HG02973 (cell line): ENCODE measurements at regions not wholly inside any gene's neighbourhood (a gene's known extent, or its start where the extent isn't known, plus 50 kb on each side); places are given as distances from the start of the nearest gene placed in this dataset.
A peak's percentile ranks its signal among the peaks of the same experiment; 100 is the strongest.

Source experiments
- ATAC-seq: cut with Tn5 transposase; IDR thresholded peaks from one replicate; pipeline ENCODE4 v1.9.1; 2021; ENCODE audit warnings: moderate library complexity; ENCODE audit not compliant: unreplicated experiment

DNA sequence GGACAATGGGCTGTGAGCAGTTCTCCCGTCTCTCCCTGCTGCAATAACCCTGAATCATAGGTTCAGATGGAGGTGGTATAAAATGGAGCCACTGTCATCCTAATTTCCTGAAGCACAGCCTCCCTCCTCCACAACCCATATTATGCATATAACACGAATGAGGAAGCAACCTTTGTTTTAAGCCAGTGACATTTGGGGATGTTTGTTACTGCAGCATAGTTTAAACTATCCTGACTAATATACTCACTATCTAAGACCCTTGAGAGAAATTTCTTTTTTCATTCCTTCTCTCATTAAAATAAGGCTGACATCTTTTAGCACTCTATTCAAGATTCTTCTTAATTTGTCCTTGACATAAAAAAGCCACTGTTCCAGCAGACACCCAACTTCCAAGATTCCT, 413.4 kb downstream of the SOX9 start:
- no peak for ATAC-seq

DNA sequence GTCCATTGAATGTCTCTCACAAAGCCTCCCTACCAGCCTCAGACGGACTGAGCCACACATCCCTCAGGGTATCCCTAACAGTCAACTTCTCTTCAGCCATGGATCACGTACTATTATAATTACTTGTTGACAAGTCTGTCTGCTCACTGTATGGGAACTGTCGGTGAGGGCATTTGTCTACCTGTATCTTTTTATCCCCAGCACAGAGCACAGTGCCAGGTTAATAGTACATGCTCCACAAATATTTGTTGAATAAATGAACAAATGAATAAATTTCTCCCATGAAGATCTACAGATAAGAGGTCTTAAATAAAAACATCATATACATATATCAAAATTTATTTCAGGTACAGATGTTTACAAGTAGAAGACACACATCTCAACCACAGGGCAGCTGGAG, 414.0 kb downstream of the SOX9 start:
- no peak for ATAC-seq

DNA sequence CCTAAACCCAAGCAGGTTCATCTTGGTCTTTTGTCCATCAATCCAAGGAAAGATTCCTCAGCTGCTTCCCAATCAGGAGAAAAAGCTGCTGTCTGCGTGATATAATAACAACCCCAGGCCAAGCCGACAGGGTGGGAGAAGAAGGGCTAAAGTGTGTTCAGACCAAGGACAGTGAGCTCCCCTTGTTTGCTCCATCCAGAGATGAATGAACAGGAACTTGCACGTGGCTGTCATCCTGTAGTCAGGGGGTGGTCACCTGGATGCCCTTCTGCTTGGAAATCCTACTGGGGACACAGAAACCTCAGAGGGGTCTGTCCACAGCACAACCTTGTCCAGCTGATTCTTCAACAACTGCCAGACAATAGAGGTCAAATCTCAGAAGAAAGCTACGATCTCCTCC, 414.5 kb downstream of the SOX9 start:
- ATAC-seq: no peak

- no peak for ATAC-seq
Observed at GRCh38 chr17:72535779-72536178, 415.0 kb downstream of the SOX9 start.

DNA sequence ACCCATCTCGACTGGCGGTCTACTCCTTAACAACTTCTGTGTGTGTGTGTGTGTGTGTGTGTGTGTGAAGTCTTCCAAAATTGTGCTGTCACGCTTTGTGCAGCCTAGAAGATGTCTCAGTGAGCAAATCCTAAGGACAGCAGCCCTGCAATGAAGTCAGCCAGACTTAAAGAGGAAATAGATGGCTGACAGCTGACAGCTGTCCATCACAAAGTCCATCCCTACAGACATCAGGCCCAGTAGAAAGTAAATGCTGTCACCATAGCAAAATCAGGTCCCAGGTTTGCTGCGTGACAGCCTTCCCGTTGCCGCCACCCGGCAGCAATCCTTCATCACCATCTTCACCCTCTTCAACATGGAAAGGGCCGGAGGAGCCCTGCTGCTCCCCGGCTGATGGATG, 416.0 kb downstream of the SOX9 start:
- ATAC-seq: no peak

- ATAC-seq: no peak
Observed at GRCh38 chr17:72538443-72538842, 417.6 kb downstream of the SOX9 start.

DNA sequence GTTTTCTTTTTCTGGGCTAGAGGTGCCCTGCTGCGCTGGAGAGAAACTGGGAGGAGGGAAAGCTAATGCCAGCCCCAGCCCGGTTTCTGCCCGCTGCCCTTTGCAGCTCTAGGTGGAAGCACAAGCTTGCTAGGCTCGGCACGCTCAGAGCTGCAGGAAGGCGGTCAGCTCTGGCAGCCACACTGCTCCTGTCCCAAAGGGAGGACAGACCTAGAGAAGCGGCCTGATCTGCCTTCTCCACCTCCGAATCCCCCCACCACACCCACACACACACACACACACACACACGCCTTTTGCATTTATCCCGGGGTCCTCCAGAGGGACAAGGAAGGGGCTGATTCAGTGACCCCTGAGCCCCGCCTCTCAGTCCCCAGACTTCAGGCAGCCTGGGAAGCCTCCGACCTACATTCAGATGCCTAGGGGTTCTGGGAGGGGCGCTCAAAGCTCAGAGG, 418.1 kb downstream of the SOX9 start:
- no peak for ATAC-seq

DNA sequence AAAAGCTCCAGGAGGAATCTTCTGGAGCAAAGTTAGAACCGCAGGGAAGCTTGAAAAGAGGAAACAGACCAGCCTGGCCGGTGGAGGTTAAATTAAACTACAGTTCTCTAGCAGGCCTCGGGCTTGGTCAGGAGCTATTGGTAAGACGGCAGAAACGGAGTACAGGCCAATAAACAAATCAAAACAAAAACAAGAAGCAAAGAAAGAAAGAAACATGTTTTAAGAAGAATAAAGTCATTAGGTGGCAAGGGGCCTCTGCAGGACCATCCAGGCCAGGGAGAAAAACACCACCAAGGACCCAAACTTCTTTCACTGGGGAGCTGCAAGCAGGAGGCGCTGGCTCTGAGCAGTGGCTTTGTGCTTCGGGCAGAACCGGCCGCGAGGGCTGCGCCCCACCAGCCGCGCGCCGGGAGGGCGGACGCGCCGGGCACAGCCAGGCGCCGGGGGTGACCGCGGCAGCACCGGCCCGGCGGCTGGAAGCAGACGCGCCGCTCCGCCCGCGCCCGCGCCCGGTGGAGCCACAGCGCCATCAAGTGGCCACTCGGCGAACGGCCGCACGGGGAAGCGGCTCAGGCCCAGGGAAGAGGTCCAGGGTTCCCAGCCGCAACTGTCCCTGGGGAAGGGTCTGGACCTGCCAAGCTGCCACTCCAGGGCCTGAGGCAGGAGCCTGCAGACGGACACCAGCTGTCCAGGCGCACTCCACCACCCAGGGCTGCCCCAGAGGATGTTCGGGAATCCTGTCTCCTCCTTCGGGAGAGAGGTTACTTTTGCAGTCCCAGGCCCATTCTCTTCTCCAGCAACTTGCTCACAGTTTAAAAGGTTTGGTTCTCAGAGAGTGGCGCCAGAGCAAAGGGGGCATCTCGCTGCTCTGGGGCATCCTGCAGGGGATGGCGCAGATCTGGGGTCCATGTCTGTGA, 419.4 kb downstream of the SOX9 start:
- peak; percentile 80 for ATAC-seq

GRCh38 chr17:72542317-72542716, 421.5 kb downstream of the SOX9 start:
- ATAC-seq: no peak

- ATAC-seq: no peak
Observed at GRCh38 chr17:72545766-72546165, 424.9 kb downstream of the SOX9 start.

DNA sequence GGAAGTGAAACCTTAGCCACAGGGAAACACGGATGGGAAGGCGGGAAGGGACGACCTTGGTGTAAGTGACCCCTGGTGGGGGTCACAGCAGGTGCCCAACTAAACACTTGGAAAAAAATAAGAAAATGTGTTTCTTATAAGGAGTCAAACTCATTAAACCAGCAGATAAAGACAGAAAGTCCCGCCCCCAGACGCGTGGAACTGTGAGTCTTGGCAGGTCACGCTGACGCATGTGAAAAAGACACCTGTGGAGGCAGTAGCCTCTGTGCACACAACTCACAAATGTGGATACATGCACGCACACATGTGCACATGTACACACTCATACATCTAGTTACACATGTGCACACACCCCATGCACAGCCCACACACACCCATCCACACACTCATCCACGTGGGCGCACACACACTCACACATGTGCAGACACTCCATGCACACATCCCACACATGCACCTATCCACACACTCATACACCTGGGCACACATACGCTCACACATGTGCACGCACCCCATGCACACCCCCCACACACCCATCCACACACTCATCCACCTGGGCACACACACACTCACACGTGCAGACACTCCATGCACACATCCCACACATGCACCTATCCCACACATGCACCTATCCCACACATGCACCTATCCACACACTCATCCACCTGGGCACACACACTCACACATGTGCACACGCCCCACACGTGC, 432.4 kb downstream of the SOX9 start:
- ATAC-seq: no peak

GRCh38 chr17:72554508-72554907, 433.7 kb downstream of the SOX9 start:
- ATAC-seq: no peak

DNA sequence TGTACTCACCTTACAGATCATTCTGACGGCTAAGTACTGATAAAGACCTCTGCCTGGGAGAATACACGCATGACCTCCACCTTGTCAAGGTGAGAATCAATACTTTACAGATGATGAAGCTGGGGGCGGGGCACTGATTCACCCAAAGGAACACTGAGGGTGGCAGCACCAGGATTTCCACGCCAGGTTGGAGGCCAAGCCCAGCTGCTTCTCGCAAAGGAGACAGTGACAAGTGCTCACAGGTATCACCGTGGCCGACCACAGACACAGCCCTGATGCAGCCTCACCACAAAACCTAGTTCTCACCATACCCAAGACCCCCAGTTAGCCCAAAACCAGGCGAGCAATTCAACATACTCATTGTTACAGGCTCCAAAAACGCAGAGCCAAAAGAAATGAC, 434.2 kb downstream of the SOX9 start:
- ATAC-seq: no peak

GRCh38 chr17:72556944-72557826, 436.4 kb downstream of the SOX9 start:
- ATAC-seq: no peak

- ATAC-seq: no peak
Observed at GRCh38 chr17:72558971-72559476, 438.2 kb downstream of the SOX9 start.

GRCh38 chr17:72560303-72561247, 439.8 kb downstream of the SOX9 start:
- ATAC-seq: peak; percentile 62

DNA sequence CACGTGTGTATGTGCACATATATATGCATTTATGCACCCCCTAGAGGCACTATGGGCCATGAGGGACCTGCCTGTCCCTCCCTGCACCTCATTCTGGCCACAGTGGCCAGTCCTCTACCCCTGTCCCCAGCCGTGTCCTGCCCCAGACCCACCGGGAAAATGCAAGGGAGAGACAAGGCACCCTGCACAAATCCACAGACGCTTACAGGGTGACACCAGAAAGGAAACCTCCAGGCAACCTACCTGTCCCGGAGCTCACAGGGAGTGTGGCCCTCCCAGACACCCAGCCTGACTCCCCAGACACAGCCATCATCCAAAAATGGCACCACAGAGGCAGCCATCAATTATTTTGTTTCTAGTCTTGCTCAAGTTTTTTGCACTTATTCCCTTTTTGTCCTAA, 440.4 kb downstream of the SOX9 start:
- no peak for ATAC-seq

- ATAC-seq: no peak
Observed at GRCh38 chr17:72561680-72562079, 440.9 kb downstream of the SOX9 start.

DNA sequence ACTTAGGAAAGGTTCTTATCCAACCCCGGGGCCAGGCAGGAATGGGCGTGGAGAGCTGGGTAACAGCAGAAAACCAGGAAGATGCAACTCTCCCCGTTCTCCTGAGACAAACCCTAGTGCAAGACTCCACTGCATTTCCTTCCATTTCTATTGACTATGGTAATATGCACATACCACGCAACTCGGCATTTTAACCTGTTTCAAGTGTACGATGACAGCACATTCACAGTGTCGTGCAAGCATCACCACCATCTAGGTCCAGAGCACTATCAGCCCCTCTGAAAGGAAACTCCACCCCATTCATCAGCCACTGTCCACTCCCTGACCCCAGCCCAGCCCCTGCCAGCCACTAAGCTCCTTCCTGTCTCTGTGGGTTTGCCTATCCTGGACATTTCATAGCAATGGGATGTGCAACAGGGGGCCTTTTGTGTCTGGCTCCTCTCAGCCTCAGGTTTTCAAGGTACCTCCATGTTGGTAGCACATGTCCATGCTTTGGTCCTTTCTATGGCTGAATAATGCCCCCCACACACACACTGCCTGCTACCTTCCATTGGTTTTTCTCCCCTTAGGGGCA, 441.9 kb downstream of the SOX9 start:
- no peak for ATAC-seq

DNA sequence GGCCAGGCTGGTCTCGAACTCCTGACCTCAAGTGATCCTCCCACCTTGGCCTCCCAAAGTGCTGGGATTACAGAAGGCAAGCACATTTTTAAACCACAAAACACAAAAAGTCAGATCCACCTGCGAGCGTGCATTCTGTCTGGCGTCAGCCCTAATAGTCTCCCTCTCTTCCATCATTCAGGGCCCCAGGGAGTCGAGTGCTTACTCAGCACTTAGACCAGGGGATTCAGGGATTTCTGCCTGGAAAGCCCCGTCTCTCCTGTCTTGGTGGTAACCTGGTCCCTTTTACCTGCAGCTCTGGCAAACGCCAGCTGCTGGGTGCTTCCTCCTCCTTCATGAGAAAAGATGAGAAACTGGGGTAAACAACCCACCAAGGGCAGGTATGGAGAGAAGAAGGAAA, 443.1 kb downstream of the SOX9 start:
- ATAC-seq: no peak
